ENCODE measurements at regions not wholly inside any gene's neighbourhood (a gene's known extent, or its start where the extent isn't known, plus 50 kb on each side); places are given as distances from the start of the nearest gene placed in this dataset.
"Not testable (repeated sequence)": the region's sequence is repeated elsewhere in the genome, so short reads cannot be mapped to it uniquely, and the experiment has no call there.

DNA sequence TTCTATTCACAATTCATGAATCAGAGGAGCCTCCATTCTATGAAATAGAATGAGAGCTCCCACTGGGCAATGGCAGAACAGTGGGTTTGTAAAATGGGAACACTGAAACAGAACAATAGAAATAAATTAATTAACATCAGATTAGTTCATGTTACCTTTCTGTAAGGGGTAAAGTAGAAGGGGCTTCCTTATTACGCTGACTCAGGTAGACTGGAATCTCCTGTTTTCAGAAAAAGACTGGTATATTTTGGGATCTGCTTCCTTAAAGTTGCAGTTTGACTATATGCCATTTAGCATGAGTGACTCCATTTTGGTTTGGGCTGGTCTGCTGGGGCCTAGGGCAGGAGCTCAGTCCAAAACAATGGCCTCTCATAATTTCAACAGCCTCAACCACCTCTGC is 52.8 kb upstream of the ZFAND3 start:
- ATAC-seq, result no peak
- DNase-seq, result no peak
- intact Hi-C loops (cut with DNase I, micrococcal nuclease), result no loop called here

DNA sequence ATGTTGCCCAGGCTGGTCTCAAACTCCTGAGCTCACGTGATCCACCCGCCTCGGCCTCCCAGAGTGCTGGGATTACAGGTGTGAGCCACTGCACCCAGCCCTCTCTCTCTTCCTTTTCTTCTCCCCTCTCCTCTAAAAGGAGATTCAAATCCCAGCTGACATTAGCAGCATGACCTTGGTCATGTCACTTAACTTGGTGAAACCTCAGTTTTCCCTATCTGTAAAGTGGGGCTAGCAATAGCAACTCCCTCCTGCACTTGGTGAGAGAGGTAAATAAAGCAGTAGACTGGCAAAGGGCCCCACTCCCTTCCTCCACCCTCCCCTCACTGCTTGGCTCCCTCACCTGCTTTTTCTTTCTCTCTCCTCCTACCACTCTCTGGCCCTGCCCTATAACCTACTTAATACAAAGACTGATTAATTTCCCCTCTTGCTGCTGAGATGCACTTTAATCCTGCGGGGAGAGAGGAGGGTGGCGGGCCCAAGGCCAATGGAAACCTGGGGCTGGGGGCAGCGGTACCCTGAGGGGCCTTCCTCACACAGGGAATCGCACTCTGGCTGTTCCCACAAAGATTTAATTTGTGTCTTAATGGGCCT is 54.2 kb upstream of the ZFAND3 start:
- intact Hi-C loops (cut with DNase I, micrococcal nuclease), result no loop called here
- ATAC-seq (no peak), DNase-seq (no peak)

DNA sequence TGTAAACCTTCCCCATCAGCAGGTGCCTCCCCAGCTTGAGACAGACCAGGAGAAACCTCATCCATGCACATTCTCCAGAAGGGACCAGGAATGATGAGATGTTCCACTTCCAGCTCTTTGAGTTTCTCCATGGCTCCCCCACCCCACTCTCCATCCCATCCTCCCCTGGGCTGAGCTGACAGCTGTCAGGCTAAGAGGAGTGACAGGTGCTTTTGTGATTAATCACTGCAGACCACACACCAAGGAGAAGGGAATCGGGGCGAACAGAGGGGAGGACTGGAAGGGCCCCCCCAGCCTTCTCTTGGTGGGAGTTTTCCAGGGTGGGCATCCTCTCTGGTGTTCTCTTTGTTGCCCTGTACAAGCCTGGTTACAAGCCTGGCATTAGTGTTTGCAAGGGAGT is 56.1 kb upstream of the ZFAND3 start:
- intact Hi-C loops (cut with DNase I, micrococcal nuclease), result no loop called here
- ATAC-seq, result no peak
- no peak for DNase-seq

DNA sequence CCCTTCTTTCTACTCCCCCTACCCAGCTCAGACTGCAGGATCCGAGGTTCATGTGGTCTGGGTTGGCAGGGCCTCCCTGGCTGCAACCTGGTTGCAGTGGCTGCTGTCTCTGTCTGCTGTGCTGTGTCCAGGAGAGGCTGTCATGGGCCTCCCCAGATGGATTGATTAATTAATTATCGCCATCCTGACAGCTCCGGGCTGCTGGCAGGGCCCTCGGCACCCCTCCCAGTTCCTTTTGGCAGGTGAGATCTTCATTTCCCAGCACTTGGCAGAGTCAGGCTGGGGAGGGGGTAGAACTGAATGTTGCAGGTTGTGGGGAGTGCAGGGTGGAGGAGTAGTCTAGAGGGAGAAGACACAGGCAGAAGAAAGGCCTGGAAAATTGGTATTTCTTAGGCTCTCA is 56.7 kb upstream of the ZFAND3 start:
- no peak for ATAC-seq
- intact Hi-C loops (cut with DNase I, micrococcal nuclease), result no loop called here
- DNase-seq, result no peak

DNA sequence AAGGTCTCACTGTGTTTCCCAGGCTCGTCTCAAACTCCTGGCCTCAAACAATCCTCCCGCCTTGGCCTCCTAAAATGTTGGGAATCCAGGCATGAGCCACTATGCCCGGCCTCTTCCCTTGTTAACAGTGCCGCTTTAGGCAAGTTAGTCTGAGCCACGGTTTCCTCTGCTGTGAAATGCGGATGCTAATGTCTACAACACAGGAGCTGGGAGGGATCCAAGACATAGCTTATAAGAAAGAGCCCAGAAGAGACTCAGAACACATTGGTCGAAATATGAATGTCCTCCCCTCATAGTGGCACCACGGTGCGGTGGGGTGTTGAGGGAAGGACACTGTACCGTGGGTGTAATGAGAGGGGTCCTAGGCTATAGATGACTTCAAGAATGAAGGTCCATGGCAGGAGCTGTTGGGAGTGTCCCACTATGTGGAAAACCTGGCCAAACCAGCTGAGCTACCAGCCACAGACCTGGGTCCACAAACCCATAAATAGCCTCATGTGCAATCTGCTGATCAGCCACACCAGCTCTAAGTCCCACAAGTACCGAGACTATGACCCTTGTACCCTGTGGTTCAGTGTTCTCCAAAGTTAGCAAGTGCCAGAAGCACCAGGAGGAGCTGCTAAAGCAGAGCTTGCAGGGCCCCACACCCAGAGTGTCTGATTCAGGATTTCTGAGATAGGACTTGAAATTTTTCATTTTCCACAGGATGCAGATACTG is 57.8 kb upstream of the ZFAND3 start:
- ATAC-seq, result peak; percentile 78
- intact Hi-C loops (cut with DNase I, micrococcal nuclease), result no loop called here
- DNase-seq, result no peak

DNA sequence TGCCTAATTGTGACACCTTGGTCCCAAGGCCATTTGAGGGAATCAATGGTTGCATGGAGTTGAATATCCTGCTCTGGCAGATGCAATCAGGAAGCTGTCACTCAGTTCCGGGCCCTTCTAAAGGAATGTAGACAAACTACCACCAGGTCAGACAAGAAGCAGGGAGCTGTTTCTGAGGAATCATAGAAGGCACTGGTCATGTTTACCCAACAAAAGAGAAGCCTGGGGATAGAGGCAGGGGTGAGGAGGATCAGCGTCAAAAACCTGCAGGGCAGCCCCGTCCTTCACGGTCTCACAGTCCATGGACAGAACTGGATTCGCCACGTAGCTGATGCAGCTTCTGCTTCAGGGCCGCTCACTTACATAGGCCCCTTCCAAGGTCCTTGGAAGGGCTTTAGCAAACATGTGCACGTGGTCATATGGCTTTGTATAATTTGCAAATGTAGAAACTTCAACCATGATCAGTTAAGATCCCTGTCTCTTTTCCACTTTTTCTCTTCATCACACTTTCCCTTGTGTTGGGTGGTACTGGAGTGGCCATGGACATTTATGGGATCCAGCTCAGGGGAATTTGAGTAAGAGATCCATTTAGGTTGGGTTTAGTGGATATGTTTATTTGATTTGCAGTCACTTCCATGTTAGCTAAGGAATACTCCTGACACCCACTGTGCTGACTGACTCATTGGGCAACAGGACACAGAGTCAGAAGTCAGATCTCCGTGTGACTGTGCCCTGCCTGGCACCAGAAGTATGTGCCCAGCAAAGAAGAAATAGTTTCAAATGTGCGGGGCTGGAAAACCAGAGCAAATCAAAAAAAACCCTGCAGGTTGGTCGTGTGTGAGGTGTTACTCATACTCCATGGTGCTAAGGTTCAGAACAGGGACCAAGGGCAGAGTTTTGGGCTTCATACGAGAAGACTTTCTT is 60.0 kb upstream of the ZFAND3 start:
- ATAC-seq (no peak), DNase-seq (no peak)
- intact Hi-C loops (cut with DNase I, micrococcal nuclease), result no loop called here

DNA sequence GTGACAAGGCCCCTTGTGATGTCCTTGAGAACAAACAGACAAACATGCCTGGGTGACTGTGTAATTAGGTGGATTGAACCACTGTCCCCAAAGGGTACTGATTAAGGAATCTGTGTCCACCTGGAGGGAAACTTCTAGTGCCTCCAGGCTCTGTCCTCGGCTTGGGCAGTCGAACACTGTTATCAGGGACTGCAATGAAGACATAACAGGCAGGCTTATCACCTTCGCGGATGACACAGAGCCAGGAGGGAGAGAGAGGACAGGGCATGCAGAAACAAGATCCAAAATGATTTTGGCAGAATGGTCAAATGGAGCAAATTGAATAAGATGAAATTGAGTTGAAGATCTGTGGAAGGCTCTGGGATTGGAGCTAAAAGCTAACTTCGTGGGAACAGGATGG is 60.9 kb upstream of the ZFAND3 start:
- no peak for ATAC-seq
- intact Hi-C loops (cut with DNase I, micrococcal nuclease), result no loop called here

DNA sequence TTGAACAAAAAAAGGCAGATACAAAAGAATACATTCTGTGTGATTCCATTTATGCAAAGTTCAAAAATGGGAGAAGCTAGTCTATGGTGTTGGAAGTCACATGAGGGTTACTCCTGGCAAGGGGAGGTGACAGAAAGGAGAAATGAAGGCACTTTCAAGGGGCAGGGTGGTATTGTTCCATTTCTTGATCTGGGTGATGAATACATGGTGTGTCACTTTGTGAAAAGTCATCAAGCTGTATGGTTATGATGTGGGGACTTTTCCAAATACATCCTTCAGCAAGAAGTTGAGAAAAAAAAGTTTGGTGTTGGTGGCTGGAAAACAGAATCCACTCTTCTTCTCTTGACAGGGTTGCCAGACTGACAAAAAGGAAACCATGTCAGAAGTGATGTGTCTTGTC is 60.6 kb upstream of the MDGA1 start:
- ATAC-seq (no peak), DNase-seq (no peak)
- intact Hi-C loops (cut with DNase I, micrococcal nuclease), result no loop called here

More for the DNA sequence above, 60.9 kb upstream of the ZFAND3 start:
- DNase-seq, result no peak

DNA sequence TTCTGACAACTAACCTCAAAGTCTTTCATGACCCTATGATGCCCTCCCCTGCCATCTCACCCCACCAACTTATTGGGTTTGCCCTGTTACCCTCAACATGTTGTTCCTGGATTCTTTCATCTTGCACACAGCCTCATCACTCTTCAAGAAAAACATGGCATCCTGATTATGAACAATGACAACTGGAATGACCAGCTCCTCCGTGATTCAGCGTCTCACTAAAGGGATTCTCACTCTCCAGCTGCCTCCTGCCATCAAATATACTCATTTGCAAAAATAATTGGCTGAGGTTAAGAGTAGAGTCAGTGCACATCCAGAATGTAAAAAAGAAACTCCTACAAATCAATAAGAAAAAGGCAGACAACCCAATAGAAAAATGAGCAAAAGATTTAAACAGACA is 59.7 kb upstream of the MDGA1 start:
- intact Hi-C loops (cut with DNase I, micrococcal nuclease), result no loop called here
- no peak for DNase-seq
- no peak for ATAC-seq

DNA sequence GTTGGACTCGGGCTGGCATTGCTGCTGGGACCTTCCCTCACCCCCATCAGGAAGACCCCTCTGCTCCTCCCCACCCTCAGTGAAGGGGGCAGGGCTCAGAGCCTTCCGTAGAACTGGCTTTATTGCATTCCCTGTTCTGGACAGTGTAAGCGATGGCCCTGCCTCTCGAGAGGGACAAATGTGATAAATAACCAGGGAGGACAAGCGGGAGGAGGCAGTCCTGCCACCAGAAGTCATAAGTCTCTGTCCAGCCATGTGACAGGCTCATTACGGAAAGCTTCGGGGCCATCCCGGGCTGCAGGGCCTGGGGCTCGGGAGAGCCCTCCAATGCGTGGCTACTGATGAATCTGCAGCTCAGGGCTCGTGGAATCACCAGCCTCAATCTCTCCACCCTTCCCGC is 58.5 kb upstream of the MDGA1 start:
- ATAC-seq (no peak), DNase-seq (no peak)
- intact Hi-C loops (cut with DNase I, micrococcal nuclease), result no loop called here

DNA sequence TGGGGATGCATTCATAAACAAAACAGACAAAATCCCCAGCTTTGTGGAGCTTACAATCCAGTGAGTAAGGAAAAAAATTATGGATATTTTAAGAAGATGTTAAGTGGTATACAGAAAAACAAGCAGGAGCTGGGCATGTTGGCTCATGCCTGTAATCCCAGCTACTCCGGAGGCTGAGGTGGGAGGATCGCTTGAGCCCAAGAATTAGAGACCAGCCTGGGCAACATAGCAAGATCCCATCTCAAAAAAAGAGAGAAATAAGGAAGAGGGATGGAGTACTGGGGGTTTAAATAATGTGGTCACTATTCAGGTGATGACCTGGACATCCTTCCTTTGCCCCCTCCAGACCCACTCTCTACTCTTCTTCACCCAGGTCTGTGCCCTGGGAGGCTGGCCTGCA is 55.0 kb upstream of the MDGA1 start:
- no peak for DNase-seq
- intact Hi-C loops (cut with DNase I, micrococcal nuclease), result no loop called here
- no peak for ATAC-seq

DNA sequence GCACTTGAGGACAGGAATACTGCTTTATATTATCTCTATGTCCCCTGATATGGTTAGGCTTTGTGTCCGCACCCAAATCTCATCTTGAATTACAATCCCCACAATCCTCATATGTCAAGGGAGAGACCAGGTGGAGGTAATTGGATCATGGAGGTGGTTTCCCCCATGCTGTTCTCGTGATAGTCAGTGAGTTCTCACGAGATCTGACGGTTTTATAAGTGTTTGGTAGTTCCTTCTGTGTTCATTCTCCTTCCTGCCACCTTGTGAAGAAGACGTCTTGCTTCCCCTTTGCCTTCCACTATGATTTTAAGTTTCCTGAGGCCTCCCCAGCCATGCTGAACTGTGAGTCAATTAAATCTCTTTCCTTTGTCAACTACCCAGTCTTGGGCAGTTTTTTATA is 51.7 kb upstream of the MDGA1 start:
- DNase-seq; ATAC-seq; intact Hi-C loops (cut with DNase I, micrococcal nuclease): not testable (repeated sequence)

DNA sequence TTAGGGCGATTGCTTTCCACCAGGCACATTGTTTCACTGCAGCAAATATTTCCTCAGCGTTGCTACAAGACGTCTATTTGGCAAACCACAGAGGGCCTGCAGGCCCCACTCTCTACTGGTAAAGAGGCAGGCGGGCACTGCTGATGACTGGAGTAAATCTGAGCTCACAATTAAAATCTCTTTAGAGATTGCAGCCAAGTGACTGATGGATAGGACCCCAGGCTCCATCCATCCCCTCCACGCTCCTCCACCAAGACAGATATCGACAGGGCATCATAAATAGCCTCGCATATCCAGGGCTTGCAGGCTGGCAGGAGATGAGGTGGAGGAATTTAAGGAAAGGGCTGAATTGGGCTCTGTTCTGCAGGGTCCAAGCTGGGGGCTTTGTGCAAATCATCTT is 50.4 kb upstream of the MDGA1 start:
- DNase-seq, result no peak
- intact Hi-C loops (cut with DNase I, micrococcal nuclease), result no loop called here
- no peak for ATAC-seq

All from left colon (tissue), 2 donors.